Prostate gland (tissue), 2 donors: ENCODE measurements at regions not wholly inside any gene's neighbourhood (a gene's known extent, or its start where the extent isn't known, plus 50 kb on each side); places are given as distances from the start of the nearest gene placed in this dataset.

Experiments used
- POLR2A ChIP-seq: fragments of 450-650 bp; IDR thresholded peaks from one replicate; pipeline ENCODE4 v1.6.1; 2016; ENCODE audit warnings: antibody characterized with exemption, mild to moderate bottlenecking
- POLR2AphosphoS5 ChIP-seq: sonication (generic); formaldehyde crosslinking; IDR thresholded peaks from one replicate; pipeline ENCODE4 v1.6.1; 2017; ENCODE audit warnings: antibody characterized with exemption
- TF ChIP-seq, protein P1 (sequence below), 4 experiments: fragments of 200-600 bp in 2 of 4; fragments of 450-650 bp in 2 of 4; sonication (generic) in 2 of 4; IDR thresholded peaks; 1 replicate in 3 of 4; 2 replicates in 1 of 4; pipeline ENCODE4 v1.5.1; 2016 to 2019; ENCODE audit warnings: antibody characterized with exemption in 4 of 4, mild to moderate bottlenecking in 2 of 4, moderate library complexity in 2 of 4

- TF ChIP-seq POLR2AphosphoS5 = no peak
- TF ChIP-seq POLR2A = no peak
- TF ChIP-seq, protein P1, sequence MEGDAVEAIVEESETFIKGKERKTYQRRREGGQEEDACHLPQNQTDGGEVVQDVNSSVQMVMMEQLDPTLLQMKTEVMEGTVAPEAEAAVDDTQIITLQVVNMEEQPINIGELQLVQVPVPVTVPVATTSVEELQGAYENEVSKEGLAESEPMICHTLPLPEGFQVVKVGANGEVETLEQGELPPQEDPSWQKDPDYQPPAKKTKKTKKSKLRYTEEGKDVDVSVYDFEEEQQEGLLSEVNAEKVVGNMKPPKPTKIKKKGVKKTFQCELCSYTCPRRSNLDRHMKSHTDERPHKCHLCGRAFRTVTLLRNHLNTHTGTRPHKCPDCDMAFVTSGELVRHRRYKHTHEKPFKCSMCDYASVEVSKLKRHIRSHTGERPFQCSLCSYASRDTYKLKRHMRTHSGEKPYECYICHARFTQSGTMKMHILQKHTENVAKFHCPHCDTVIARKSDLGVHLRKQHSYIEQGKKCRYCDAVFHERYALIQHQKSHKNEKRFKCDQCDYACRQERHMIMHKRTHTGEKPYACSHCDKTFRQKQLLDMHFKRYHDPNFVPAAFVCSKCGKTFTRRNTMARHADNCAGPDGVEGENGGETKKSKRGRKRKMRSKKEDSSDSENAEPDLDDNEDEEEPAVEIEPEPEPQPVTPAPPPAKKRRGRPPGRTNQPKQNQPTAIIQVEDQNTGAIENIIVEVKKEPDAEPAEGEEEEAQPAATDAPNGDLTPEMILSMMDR (IDR thresholded peaks at IDR 0.05) = peak in 3 of 4 experiments; percentile 24 to 48 (median 47)
Measured at GRCh38 chr12:115871714-115872113, 405.8 kb downstream of the MED13L start.
